HG02870 (cell line): ENCODE measurements at regions not wholly inside any gene's neighbourhood (a gene's known extent, or its start where the extent isn't known, plus 50 kb on each side); places are given as distances from the start of the nearest gene placed in this dataset.
"Not testable (repeated sequence)": the region's sequence is repeated elsewhere in the genome, so short reads cannot be mapped to it uniquely, and the experiment has no call there.

Experiments
- ATAC-seq: cut with Tn5 transposase; IDR thresholded peaks from one replicate; pipeline ENCODE4 v1.9.1; 2021; ENCODE audit warnings: mild to moderate bottlenecking, moderate library complexity; ENCODE audit not compliant: unreplicated experiment

GRCh38 chr2:90209009-90209408, 1517.5 kb downstream of the RPIA start:
- ATAC-seq: no peak

DNA sequence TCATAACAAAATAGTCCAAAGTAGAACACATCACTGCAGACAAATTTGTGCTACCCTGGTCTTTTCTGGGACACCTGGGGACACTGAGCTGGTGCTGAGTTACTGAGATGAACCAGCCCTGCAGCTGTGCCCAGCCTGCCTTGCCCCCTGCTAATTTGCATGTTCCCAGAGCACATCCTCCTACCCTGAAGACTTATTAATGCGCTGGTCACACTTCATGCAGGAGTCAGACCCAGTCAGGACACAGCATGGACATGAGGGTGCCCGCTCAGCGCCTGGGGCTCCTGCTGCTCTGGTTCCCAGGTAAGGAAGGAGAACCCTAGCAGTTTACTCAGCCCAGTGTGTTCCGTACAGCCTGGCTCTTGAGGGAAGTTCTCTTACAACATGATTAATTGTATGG, 1518.3 kb downstream of the RPIA start:
- ATAC-seq: no peak

GRCh38 chr2:90215880-90216279, 1524.4 kb downstream of the RPIA start:
- ATAC-seq: not testable (repeated sequence)

DNA sequence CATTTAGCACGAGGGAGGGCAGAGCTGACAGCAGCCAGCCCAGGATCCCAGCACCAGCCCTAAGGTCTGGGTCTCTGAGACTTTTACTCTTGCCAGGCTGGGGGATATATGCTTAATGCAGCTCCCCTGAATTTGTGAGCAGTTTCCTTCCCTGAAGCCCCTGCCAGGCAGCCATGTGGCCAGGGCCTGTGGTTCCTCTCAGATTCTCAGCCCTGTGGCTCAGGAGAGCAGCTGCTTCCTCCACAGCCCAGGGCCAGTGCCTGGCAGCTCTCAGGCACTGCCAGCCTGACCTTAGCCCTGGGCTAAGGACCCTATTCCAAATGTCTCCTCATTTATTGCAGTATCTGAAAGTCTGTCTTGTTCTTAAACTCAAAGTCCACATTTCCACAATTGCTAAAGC, 1525.3 kb downstream of the RPIA start:
- not testable (repeated sequence) for ATAC-seq

DNA sequence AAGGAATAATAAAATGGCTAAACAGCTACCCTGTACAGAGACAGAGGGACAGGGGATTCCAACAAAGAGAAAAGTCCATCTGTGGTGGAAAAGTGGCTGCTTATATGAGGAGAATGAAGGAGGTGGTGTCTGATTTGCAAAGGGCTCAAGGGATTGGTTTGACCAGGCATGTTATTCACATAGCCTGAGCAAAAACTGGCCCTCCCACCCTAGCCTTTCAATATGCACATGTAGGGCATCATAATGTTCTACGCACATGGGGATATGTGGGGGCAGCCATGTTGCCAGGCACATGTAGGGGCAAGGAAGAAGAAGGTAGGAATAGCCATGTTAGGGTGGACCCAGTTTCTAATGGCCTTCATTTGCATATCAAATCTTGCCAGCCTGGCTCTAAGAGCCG, 1527.1 kb downstream of the RPIA start:
- ATAC-seq: not testable (repeated sequence)

DNA sequence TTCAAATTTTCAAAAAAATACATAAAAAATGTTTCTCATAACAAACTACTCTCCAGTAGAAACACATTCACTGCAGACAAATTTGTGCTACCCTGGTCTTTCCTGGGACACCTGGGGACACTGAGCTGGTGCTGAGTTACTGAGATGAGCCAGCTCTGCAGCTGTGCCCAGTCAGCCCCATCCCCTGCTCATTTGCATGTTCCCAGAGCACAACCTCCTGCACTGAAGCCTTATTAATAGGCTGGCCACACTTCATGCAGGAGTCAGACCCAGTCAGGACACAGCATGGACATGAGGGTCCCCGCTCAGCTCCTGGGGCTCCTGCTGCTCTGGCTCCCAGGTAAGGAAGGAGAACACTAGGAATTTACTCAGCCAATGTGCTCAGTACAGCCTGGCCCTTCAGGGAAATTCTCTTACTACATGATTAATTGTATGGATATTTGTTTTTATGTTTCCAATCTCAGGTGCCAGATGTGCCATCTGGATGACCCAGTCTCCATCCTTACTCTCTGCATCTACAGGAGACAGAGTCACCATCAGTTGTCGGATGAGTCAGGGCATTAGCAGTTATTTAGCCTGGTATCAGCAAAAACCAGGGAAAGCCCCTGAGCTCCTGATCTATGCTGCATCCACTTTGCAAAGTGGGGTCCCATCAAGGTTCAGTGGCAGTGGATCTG, 1529.3 kb downstream of the RPIA start:
- ATAC-seq: peak; percentile 57

DNA sequence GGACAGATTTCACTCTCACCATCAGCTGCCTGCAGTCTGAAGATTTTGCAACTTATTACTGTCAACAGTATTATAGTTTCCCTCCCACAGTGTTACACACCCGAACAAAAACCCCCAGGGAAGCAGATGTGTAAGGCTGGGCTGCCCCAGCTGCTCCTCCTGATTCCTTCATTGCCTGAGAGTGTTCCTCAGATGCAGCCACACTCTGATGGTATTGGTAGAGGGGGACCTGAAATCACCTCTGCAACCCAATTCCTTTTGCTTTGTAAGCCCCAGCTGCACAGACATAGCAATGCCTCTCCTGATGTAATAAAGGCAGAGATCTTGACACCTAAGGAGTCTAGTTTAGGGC, 1529.8 kb downstream of the RPIA start:
- peak; percentile 36 for ATAC-seq

- ATAC-seq: not testable (repeated sequence)
Observed at GRCh38 chr2:90224767-90225166, 1533.3 kb downstream of the RPIA start.

- ATAC-seq: not testable (repeated sequence)
Observed at GRCh38 chr2:90226465-90227072, 1535.1 kb downstream of the RPIA start.

DNA sequence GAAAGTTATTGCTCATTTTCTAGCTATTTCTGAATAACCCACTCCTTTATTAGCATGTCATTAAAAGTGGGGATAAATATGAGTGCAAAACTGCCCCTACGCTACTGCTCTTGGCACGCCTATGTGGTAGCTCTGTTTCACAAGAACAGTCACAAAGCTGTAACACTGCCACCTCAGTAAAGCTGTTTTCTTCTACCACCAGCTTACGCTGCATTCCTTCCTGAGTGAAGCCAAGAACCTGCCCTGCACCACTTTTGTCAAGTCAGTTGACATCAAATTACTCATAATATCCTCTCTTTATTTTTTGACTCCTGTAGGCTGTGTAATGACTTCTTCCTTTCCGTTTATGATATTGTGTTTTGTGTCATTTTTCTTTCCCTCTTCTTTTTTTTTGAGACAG, 1539.7 kb downstream of the RPIA start:
- not testable (repeated sequence) for ATAC-seq

DNA sequence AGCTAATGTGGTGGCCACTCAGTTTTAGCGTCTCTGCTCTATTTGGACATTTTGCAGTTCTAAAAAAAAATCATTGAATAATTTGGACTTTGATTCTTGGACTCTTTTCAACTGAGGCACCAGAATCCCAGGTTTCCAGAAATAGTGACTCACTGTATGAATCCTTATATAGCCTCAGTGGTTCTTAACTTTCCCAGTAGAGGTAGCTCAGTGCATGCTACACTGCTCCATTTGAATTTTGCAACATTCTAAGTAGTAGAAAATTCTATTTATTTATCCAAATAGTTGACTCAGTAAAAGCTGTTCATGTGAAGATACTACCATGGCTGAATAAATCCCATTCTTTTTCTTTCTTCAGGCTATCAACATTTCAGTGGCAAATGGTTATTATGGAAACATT, 1544.0 kb downstream of the RPIA start:
- ATAC-seq: not testable (repeated sequence)

DNA sequence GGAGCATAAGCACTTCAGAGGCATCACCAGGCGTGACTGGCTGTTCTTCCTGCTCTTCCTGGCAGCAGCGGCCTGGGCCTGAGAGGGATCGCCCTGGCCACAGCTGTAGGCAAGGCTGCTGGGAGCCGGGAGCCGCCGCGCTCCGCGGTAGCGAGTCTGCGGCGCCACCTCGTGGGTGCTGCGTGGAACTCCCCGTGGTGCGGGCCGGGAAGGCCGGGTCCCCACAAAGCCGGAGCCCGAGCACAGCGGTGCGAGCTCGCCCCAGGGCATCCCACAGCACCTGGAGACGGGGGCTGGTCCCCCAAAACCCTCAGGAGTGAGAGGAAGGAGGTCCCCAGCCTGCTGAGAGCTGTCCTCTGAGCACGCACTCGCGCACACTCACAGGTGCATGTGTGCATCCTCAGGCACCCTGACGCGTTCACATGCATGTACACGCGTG, 1546.5 kb downstream of the RPIA start:
- ATAC-seq: not testable (repeated sequence)

DNA sequence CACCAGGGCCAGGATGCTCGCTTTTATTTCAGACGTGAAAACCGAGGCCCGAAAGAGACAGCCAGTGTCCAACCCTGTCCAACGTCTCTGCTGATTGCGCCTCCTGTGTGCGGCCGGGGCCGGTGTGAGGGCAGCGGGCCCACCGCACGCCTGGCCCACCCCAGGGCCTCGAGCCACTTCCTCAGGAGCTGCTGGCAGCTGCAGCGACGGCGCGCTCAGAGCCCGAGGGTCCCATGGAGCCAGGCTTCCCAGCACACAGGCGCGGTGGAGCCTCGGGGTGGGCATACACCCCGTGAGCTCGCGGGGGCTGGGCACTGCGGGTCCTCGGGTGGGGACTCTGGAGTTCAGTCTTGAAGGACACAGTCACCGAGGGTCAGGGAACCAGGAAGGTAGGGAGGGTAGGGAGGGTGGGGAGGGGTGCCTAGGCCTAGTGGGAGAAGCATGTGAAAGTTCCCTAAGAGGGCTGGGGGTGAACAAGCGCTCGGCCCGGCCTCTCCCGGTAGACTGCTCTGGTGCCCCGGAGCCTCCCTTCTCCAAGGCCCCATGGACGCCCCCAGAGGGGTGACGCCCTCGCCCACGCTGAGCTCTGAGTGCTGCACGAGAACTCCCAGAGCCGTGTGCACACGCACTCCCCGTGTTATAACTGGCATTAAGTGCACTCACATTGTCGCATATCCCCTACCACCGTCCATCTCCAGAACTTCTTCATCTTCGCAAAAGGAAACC, 1547.2 kb downstream of the RPIA start:
- ATAC-seq: not testable (repeated sequence)

GRCh38 chr2:90239769-90240168, 1548.3 kb downstream of the RPIA start:
- not testable (repeated sequence) for ATAC-seq

DNA sequence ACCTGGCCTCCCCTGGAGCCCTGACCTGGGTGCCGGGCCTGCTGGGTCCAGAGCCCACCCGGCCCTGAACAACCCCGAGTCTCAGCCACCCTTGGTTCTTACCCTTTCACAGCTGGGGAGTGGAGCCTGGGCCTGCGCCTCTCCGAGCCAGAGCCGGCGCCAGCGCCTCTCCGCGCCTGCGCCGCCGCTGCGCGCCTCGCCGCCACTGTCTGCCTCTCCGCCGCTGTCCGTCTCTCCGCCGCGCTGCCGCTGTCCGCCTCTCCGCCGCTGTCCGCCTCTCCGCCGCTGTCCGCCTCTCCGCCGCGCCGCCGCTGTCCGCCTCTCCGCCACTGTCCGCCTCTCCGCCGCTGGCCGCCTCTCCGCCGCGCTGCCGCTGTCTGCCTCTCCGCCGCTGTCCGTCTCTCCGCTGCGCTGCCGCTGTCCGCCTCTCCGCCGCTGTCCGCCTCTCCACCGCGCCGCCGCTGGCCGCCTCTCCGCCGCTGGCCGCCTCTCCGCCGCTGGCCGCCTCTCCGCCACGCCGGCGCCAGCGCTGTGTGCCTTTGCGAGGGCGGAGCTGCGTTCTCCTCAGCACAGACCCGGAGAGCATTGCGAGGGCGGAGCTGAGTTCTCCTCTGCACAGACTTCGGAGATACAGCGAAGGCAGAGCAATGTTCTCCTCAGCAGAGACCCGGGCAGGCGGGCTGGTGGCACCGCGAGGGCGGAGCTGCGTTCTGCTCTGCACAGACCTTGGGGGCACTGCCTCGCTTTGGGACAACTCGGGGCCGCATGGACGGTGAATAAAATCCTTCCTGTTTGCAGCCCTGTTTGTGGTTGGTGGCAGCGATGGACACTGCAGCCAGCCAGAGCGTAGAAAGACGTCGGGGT, 1553.7 kb downstream of the RPIA start:
- ATAC-seq: not testable (repeated sequence)

DNA sequence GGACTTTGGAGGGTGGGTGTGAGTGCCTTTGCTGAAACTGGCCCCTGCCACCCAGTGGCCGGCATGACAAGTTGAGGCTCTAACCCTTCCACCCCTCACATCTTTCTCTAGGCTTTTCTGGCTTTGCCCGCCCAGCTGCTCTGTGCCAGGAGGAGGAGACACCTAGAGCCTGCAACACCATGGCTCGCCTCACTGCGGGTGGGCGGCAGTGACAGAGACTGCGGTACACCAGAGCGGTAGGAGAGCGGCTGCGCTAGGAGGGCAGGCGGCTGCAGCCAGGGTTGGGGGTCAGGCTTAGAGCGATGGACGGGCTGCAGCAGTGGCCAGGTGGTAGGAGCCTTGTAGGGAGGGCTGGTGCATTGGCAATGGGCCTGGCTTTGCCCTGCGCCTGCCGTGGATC, 1556.9 kb downstream of the RPIA start:
- not testable (repeated sequence) for ATAC-seq

- not testable (repeated sequence) for ATAC-seq
Observed at GRCh38 chr2:90250350-90250749, 1558.9 kb downstream of the RPIA start.

DNA sequence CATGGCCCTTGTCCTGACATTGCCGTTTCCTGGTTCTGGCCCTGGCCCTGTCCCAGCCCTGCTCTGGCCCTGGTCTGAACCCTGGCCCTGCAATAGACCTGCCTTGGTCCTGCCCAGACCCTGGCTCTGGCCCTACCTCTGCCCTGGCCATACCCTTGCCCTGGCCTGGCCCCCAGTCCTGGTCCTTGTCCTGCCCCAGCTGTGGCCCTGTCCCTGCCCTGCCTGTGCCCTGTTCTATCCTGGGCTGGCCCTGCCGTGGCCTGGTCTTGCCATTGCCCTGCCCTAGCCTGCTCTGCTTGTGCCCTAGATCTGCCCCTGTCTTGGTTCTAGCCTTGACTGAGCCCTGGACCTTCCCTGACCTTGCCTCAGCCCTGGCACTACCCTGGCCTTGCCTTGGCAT, 1560.1 kb downstream of the RPIA start:
- ATAC-seq: not testable (repeated sequence)

DNA sequence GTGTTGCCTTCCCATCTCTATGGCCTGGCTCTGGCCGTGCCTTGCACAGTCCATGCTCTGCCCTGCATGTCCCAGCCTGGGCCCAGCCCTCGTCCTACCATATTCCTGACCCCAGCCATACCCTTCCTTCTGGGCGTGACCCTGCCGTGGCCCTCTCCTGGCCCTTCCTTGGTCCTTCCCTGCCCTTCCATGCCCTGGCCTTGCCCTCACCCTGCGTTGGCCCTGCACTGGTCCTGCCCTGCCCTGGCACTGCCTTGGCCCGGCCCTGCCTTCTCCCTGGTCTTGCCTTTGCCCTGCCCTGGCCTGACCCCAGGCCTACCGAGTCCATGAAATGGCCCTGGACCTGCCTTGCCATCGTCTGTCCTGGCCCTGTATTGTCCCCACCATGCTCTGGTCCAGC, 1561.8 kb downstream of the RPIA start:
- ATAC-seq: not testable (repeated sequence)

DNA sequence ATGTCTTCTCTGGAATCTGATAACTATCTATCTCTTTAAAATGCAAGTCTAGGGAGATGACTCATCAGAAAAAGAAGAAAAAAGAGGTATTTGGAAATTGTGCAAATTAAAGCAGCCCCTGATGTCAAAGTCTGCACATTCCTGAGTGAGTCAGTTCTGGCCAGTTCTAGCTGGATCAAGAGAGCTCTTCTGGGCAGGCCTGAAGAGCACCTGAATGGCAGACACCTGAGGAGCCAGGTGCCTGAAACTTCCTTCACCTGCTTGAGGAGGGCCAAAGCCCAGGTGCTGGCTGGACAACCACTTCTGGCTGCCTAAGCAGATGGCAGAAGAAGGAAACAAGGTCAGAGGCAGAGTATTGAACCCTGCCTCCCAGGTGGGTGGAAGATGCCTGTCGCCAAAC, 1575.4 kb downstream of the RPIA start:
- ATAC-seq: not testable (repeated sequence)

GRCh38 chr2:90287751-90288150, 1596.3 kb downstream of the RPIA start:
- ATAC-seq: not testable (repeated sequence)
